ENCODE measurements at regions not wholly inside any gene's neighbourhood (a gene's known extent, or its start where the extent isn't known, plus 50 kb on each side); places are given as distances from the start of the nearest gene placed in this dataset.
A peak's percentile ranks its signal among the peaks of the same experiment; 100 is the strongest.

GRCh38 chr2:136407952-136408318 is 290.0 kb upstream of the CXCR4 start:
- H3K4me1 Mint-ChIP-seq (ENCODE audit: low read depth) = no peaks in the 10 kb centered on the region
- H3K27me3 Mint-ChIP-seq (ENCODE audit: insufficient read depth) = peaks cover 39% of the 10 kb centered on the region
- no peaks in the 10 kb centered on the region for H3K36me3 Mint-ChIP-seq (ENCODE audit: low read depth)

GRCh38 chr2:136407117-136407951 is 289.4 kb upstream of the CXCR4 start:
- Mint-ChIP-seq H3K27ac (no peak overlapping the region), H3K4me3 (no peak overlapping the region), H3K9me3 (no peaks in the 10 kb centered on the region), H3K4me1 (ENCODE audit: low read depth) (no peaks in the 10 kb centered on the region), H3K36me3 (ENCODE audit: low read depth) (no peaks in the 10 kb centered on the region), H3K27me3 (ENCODE audit: insufficient read depth) (peaks cover 38% of the 10 kb centered on the region)
- intact Hi-C loops (cut with micrococcal nuclease) = no loop called here
- no peak for DNase-seq (ENCODE audit: low spot score)

More at GRCh38 chr2:136407952-136408318, 290.0 kb upstream of the CXCR4 start:
- Mint-ChIP-seq H3K4me3 (no peak overlapping the region), H3K27ac (no peak overlapping the region), H3K9me3 (no peaks in the 10 kb centered on the region)
- intact Hi-C loops (cut with micrococcal nuclease) = no loop called here
- DNase-seq (ENCODE audit: low spot score) = no peak

GRCh38 chr2:136404925-136405324 is 287.0 kb upstream of the CXCR4 start:
- no peak for DNase-seq (ENCODE audit: low spot score)
- H3K4me3 Mint-ChIP-seq = no peak overlapping the region

GRCh38 chr2:136404176-136404575 is 286.2 kb upstream of the CXCR4 start:
- Mint-ChIP-seq H3K4me1 (ENCODE audit: low read depth) (no peaks in the 10 kb centered on the region), H3K4me3 (no peak overlapping the region), H3K9me3 (no peaks in the 10 kb centered on the region), H3K27me3 (ENCODE audit: insufficient read depth) (peaks cover 40% of the 10 kb centered on the region), H3K36me3 (ENCODE audit: low read depth) (no peaks in the 10 kb centered on the region), H3K27ac (no peak overlapping the region)
- no peak for DNase-seq (ENCODE audit: low spot score)
- intact Hi-C loops (cut with micrococcal nuclease) = no loop called here

More at GRCh38 chr2:136404925-136405324, 287.0 kb upstream of the CXCR4 start:
- Mint-ChIP-seq H3K4me1 (ENCODE audit: low read depth) (no peaks in the 10 kb centered on the region), H3K36me3 (ENCODE audit: low read depth) (no peaks in the 10 kb centered on the region), H3K27ac (no peak overlapping the region), H3K9me3 (no peaks in the 10 kb centered on the region), H3K27me3 (ENCODE audit: insufficient read depth) (peaks cover 41% of the 10 kb centered on the region)
- intact Hi-C loops (cut with micrococcal nuclease) = no loop called here

- no peak for DNase-seq (ENCODE audit: low spot score)
- H3K4me1 Mint-ChIP-seq (ENCODE audit: low read depth) = no peaks in the 10 kb centered on the region
- peaks cover 34% of the 10 kb centered on the region for H3K27me3 Mint-ChIP-seq (ENCODE audit: insufficient read depth)
- no peak overlapping the region for H3K4me3 Mint-ChIP-seq
- H3K27ac Mint-ChIP-seq = no peak overlapping the region
- no peaks in the 10 kb centered on the region for H3K36me3 Mint-ChIP-seq (ENCODE audit: low read depth)
- H3K9me3 Mint-ChIP-seq = no peaks in the 10 kb centered on the region
- intact Hi-C loops (cut with micrococcal nuclease) = no loop called here
Measured at GRCh38 chr2:136402281-136402680, 284.3 kb upstream of the CXCR4 start.

- Mint-ChIP-seq H3K27ac (no peak overlapping the region), H3K9me3 (no peaks in the 10 kb centered on the region), H3K4me1 (ENCODE audit: low read depth) (peaks cover 8% of the 10 kb centered on the region), H3K4me3 (no peak overlapping the region), H3K27me3 (ENCODE audit: insufficient read depth) (peaks cover 32% of the 10 kb centered on the region), H3K36me3 (ENCODE audit: low read depth) (peaks cover 1% of the 10 kb centered on the region)
- intact Hi-C loops (cut with micrococcal nuclease) = no loop called here
- no peak for DNase-seq (ENCODE audit: low spot score)
Measured at GRCh38 chr2:136399667-136400289, 281.8 kb upstream of the CXCR4 start.

GRCh38 chr2:136395582-136395981 is 277.6 kb upstream of the CXCR4 start:
- Mint-ChIP-seq H3K36me3 (ENCODE audit: low read depth) (peaks cover 1% of the 10 kb centered on the region), H3K9me3 (no peaks in the 10 kb centered on the region), H3K4me1 (ENCODE audit: low read depth) (peaks cover 35% of the 10 kb centered on the region), H3K27ac (no peak overlapping the region), H3K4me3 (no peak overlapping the region), H3K27me3 (ENCODE audit: insufficient read depth) (peaks cover 6% of the 10 kb centered on the region)
- intact Hi-C loops (cut with micrococcal nuclease) = no loop called here
- no peak for DNase-seq (ENCODE audit: low spot score)

GRCh38 chr2:136394136-136395060 is 276.4 kb upstream of the CXCR4 start:
- Mint-ChIP-seq H3K4me1 (ENCODE audit: low read depth) (peaks cover 41% of the 10 kb centered on the region), H3K36me3 (ENCODE audit: low read depth) (peaks cover 1% of the 10 kb centered on the region), H3K9me3 (no peaks in the 10 kb centered on the region), H3K27ac (peak overlapping the region; percentile 32), H3K4me3 (no peak overlapping the region), H3K27me3 (ENCODE audit: insufficient read depth) (no peaks in the 10 kb centered on the region)
- intact Hi-C loops (cut with micrococcal nuclease) = no loop called here
- DNase-seq (ENCODE audit: low spot score) = no peak

GRCh38 chr2:136393514-136393913 is 275.6 kb upstream of the CXCR4 start:
- H3K4me3 Mint-ChIP-seq = no peak overlapping the region
- intact Hi-C loops (cut with micrococcal nuclease) = no loop called here
- H3K27me3 Mint-ChIP-seq (ENCODE audit: insufficient read depth) = no peaks in the 10 kb centered on the region
- no peak overlapping the region for H3K27ac Mint-ChIP-seq
- H3K9me3 Mint-ChIP-seq = no peaks in the 10 kb centered on the region
- no peak for DNase-seq (ENCODE audit: low spot score)
- peaks cover 1% of the 10 kb centered on the region for H3K36me3 Mint-ChIP-seq (ENCODE audit: low read depth)
- peaks cover 41% of the 10 kb centered on the region for H3K4me1 Mint-ChIP-seq (ENCODE audit: low read depth)

GRCh38 chr2:136392897-136393505 is 275.1 kb upstream of the CXCR4 start:
- H3K9me3 Mint-ChIP-seq = no peaks in the 10 kb centered on the region
- peaks cover 41% of the 10 kb centered on the region for H3K4me1 Mint-ChIP-seq (ENCODE audit: low read depth)
- H3K4me3 Mint-ChIP-seq = no peak overlapping the region
- H3K27ac Mint-ChIP-seq = no peak overlapping the region
- no peaks in the 10 kb centered on the region for H3K27me3 Mint-ChIP-seq (ENCODE audit: insufficient read depth)
- no peak for DNase-seq (ENCODE audit: low spot score)
- peaks cover 1% of the 10 kb centered on the region for H3K36me3 Mint-ChIP-seq (ENCODE audit: low read depth)
- intact Hi-C loops (cut with micrococcal nuclease) = no loop called here

- Mint-ChIP-seq H3K9me3 (no peaks in the 10 kb centered on the region), H3K27me3 (ENCODE audit: insufficient read depth) (no peaks in the 10 kb centered on the region), H3K4me1 (ENCODE audit: low read depth) (peaks cover 36% of the 10 kb centered on the region), H3K4me3 (no peak overlapping the region), H3K36me3 (ENCODE audit: low read depth) (no peaks in the 10 kb centered on the region), H3K27ac (no peak overlapping the region)
- DNase-seq (ENCODE audit: low spot score) = no peak
- intact Hi-C loops (cut with micrococcal nuclease) = loop anchor here (10.0 kb wide), 2 partner anchors 1145 to 1415 kb away; no protein-coding TSS in a partner anchor
Measured at GRCh38 chr2:136389809-136390208, 271.9 kb upstream of the CXCR4 start.

GRCh38 chr2:136386046-136386445 is 268.1 kb upstream of the CXCR4 start:
- Mint-ChIP-seq H3K36me3 (ENCODE audit: low read depth) (peaks cover 2% of the 10 kb centered on the region), H3K4me3 (no peak overlapping the region), H3K27ac (no peak overlapping the region), H3K27me3 (ENCODE audit: insufficient read depth) (no peaks in the 10 kb centered on the region), H3K9me3 (no peaks in the 10 kb centered on the region), H3K4me1 (ENCODE audit: low read depth) (peaks cover 45% of the 10 kb centered on the region)
- intact Hi-C loops (cut with micrococcal nuclease) = loop anchor here (10.0 kb wide), 2 partner anchors 1141 to 1411 kb away; no protein-coding TSS in a partner anchor
- DNase-seq (ENCODE audit: low spot score) = no peak

Measured in activated T-helper 1 cell treated with anti-CD3 and anti-CD28 coated beads, Interleukin-12 subunit alpha, Interleukin-12 subunit beta, Interleukin-2, Interleukin-4 antibody, amounts not matched to agents 30 ng/mL and 10 ng/mL and 1 ng/mL, durations not matched to agents 14 hours and 24 hours and 36 hours (primary cell).